IMR-90 (cell line): ENCODE measurements at regions not wholly inside any gene's neighbourhood (a gene's known extent, or its start where the extent isn't known, plus 50 kb on each side); places are given as distances from the start of the nearest gene placed in this dataset.

Experiments used
- POLR2A ChIP-seq: IDR thresholded peaks from 2 replicates; pipeline ENCODE4 v1.6.1; 2012; ENCODE audit warnings: mild to moderate bottlenecking, low read depth, low read length
- RFX5 ChIP-seq: IDR thresholded peaks from 2 replicates; pipeline ENCODE4 v1.8.0; 2012; ENCODE audit warnings: low read depth, mild to moderate bottlenecking, low read length, moderate library complexity
- USF2 ChIP-seq: fragments of 150-350 bp; IDR thresholded peaks from 2 replicates; pipeline ENCODE4 v1.6.1; 2017; ENCODE audit warnings: mild to moderate bottlenecking, antibody characterized with exemption, low read length, low read depth
- TF ChIP-seq, protein P1 (sequence below): conservative IDR thresholded peaks from 2 replicates; pipeline ENCODE4 v1.5.1; 2012; ENCODE audit warnings: mild to moderate bottlenecking, low read depth, low read length, improper control_type of control experiment

DNA sequence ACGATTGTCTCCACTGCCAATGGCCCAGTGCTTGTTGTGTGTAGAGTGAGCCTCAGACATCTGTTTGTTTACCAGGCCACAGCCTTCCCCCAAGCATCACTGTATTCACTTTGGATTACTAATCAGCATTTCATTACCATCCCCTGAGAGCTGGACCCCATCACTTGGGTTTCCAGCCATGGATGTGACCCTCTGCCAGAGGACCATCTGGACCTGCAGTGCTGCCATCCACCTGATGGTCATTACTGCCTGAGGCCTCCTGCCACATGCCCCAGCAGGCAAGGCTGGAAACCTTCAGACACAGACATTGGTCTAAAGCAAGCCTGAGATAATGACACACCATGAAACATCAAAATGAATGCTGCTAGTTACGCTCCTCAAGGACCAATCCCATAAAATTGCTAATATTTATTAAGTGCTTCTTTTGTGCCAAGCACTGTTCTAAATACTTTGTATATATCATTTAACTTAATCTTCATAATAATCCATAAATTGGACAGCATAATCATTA is 2096.3 kb upstream of the CELF4 start:
- TF ChIP-seq, protein P1, sequence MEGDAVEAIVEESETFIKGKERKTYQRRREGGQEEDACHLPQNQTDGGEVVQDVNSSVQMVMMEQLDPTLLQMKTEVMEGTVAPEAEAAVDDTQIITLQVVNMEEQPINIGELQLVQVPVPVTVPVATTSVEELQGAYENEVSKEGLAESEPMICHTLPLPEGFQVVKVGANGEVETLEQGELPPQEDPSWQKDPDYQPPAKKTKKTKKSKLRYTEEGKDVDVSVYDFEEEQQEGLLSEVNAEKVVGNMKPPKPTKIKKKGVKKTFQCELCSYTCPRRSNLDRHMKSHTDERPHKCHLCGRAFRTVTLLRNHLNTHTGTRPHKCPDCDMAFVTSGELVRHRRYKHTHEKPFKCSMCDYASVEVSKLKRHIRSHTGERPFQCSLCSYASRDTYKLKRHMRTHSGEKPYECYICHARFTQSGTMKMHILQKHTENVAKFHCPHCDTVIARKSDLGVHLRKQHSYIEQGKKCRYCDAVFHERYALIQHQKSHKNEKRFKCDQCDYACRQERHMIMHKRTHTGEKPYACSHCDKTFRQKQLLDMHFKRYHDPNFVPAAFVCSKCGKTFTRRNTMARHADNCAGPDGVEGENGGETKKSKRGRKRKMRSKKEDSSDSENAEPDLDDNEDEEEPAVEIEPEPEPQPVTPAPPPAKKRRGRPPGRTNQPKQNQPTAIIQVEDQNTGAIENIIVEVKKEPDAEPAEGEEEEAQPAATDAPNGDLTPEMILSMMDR = no peak
- TF ChIP-seq POLR2A = no peak
- TF ChIP-seq USF2 = no peak
- no peak for TF ChIP-seq RFX5
